22Rv1 (cell line): ENCODE measurements at regions not wholly inside any gene's neighbourhood (a gene's known extent, or its start where the extent isn't known, plus 50 kb on each side); places are given as distances from the start of the nearest gene placed in this dataset.

Experiments used
- H3K27ac ChIP-seq: fragments of 450-650 bp; 2 replicates; pipeline ENCODE4 v1.5.1; 2017
- ZFX ChIP-seq: fragments of 450-650 bp; IDR thresholded peaks from 2 replicates; pipeline ENCODE4 v1.6.1; 2017; ENCODE audit warnings: antibody characterized with exemption, borderline replicate concordance
- TF ChIP-seq, protein P1 (sequence below): fragments of 450-650 bp; IDR thresholded peaks from 2 replicates; pipeline ENCODE4 v1.5.1; 2017; ENCODE audit warnings: mild to moderate bottlenecking

- TF ChIP-seq, protein P1, sequence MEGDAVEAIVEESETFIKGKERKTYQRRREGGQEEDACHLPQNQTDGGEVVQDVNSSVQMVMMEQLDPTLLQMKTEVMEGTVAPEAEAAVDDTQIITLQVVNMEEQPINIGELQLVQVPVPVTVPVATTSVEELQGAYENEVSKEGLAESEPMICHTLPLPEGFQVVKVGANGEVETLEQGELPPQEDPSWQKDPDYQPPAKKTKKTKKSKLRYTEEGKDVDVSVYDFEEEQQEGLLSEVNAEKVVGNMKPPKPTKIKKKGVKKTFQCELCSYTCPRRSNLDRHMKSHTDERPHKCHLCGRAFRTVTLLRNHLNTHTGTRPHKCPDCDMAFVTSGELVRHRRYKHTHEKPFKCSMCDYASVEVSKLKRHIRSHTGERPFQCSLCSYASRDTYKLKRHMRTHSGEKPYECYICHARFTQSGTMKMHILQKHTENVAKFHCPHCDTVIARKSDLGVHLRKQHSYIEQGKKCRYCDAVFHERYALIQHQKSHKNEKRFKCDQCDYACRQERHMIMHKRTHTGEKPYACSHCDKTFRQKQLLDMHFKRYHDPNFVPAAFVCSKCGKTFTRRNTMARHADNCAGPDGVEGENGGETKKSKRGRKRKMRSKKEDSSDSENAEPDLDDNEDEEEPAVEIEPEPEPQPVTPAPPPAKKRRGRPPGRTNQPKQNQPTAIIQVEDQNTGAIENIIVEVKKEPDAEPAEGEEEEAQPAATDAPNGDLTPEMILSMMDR: no peak
- no peak for TF ChIP-seq ZFX
Measured at GRCh38 chr4:30281986-30282385, 438.2 kb upstream of the PCDH7 start.

DNA sequence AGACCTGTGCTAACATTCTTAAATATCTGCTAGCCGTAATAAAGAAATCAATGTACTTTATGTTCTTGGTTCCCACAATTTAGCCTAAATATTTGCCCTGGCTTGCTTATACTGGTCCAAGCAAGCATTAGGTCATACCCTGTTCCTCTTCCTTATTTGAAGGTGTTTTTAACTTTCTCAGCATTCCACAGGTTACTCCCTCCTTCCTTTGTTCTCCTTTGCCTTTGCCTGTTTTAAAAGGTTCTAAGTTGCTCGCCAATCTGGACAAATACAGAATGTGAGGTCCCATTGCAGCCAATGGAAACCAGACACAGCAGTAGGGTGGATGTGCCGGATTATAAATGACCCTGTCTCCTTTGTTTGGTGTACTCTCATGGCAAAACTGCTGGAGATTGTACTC is 436.8 kb upstream of the PCDH7 start:
- TF ChIP-seq, protein P1: no peak

More at GRCh38 chr4:30281986-30282385, 438.2 kb upstream of the PCDH7 start:
- no peak overlapping the region for H3K27ac ChIP-seq

GRCh38 chr4:30294295-30294694 is 425.9 kb upstream of the PCDH7 start:
- no peak overlapping the region for H3K27ac ChIP-seq
- TF ChIP-seq ZFX: no peak
- TF ChIP-seq, protein P1: no peak

More for the DNA sequence above, 436.8 kb upstream of the PCDH7 start:
- peak overlapping the region; percentile 50 for H3K27ac ChIP-seq

GRCh38 chr4:30295652-30296051 is 424.5 kb upstream of the PCDH7 start:
- no peak overlapping the region for H3K27ac ChIP-seq
- TF ChIP-seq, protein P1: peak; percentile 27
- no peak for TF ChIP-seq ZFX

DNA sequence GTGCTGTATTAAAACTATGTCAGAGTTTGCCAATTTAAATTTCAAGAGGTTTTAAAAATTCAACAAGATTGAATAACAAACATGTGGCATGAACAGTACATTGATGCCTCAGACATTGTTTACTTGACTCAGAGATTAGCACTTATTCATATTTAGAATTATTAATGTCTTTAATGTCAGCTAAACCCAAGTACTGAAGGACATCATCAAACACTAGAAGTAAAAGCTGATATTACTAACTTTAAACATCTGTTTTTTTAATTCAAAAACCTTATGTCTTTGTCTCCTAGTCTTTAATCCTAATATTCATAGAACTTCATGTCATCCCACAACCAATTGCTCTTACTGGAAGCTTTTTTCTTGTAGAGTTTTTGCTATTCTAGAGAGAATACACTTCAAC is 406.2 kb upstream of the PCDH7 start:
- TF ChIP-seq ZFX: no peak
- TF ChIP-seq, protein P1: no peak
- no peak overlapping the region for H3K27ac ChIP-seq

DNA sequence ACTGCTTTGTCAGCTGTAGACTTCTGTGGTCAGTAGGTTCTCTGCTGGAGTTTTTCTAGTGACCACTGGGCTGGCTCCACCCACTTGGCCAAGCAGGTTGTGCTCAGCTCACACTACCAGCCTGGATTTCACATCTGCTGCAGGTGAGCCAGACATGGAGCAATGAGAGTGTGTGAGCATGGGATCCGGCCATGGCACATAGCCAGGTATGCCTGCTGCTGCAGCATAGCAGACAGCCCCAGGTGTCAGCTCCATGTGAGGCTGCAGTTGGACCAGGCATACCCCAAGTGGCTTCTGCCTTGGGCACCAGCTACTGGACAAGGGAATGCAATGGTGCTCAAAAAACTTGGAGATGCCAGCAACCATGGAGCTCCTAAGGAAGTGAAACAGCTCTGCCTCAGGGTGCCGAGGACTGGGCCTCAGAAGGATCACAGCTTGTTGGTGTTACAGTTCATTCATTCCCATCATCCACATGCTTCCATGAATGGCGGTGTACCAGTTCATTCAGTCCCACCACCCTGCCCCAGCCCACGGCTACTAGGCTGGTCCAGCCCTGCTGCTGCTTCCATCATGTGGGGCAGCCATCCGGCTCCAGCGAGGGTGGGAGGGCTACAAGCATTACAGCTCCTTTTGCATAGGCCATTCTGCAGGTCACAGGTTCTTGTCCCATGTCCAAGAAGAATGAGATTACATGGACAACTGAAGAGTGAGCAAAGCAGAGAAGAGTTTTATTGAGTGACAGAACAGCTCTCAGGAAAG is 389.1 kb upstream of the PCDH7 start:
- TF ChIP-seq, protein P1: no peak
- no peak for TF ChIP-seq ZFX
- H3K27ac ChIP-seq: no peak overlapping the region

- H3K27ac ChIP-seq: no peak overlapping the region
- TF ChIP-seq, protein P1: no peak
- TF ChIP-seq ZFX: no peak
Measured at GRCh38 chr4:30341731-30342130, 378.4 kb upstream of the PCDH7 start.
